GM19240 (cell line): ENCODE measurements at regions not wholly inside any gene's neighbourhood (a gene's known extent, or its start where the extent isn't known, plus 50 kb on each side); places are given as distances from the start of the nearest gene placed in this dataset.

Source experiments
- DNase-seq: peaks from one replicate; pipeline ENCODE4 v3.0.0; 2011; ENCODE audit warnings: low spot score; ENCODE audit not compliant: insufficient read length

- DNase-seq = no peak
Observed at GRCh38 chr11:123378096-123378495, 52.0 kb upstream of the GRAMD1B start.

- no peak for DNase-seq
Observed at GRCh38 chr11:123377355-123377754, 52.7 kb upstream of the GRAMD1B start.

- no peak for DNase-seq
Observed at GRCh38 chr11:123375832-123376231, 54.2 kb upstream of the GRAMD1B start.

DNA sequence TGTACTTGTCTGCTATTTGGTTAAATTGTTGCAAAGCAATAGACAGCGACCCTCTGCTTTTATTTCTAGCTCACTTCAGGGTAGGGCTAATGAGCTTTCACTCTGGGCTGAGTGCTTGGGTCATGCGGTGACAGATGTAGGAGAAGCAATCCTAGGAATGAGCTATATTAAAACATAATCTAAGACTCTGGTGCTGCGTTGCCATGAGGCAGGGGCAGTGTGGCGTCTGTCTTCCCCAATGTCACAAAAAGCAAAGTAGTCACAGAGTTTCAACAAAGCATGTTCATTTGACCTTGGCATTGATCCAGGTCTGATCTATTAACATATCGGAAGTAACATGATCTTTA lies 55.5 kb upstream of the GRAMD1B start:
- no peak for DNase-seq

- no peak for DNase-seq
Observed at GRCh38 chr11:123373754-123374621, 56.1 kb upstream of the GRAMD1B start.

GRCh38 chr11:123371506-123372297 lies 58.4 kb upstream of the GRAMD1B start:
- no peak for DNase-seq

GRCh38 chr11:123366924-123367323 lies 63.1 kb upstream of the GRAMD1B start:
- no peak for DNase-seq

- DNase-seq = no peak
Observed at GRCh38 chr11:123365955-123366354, 64.1 kb upstream of the GRAMD1B start.

- DNase-seq = no peak
Observed at GRCh38 chr11:123364080-123364479, 66.0 kb upstream of the GRAMD1B start.

DNA sequence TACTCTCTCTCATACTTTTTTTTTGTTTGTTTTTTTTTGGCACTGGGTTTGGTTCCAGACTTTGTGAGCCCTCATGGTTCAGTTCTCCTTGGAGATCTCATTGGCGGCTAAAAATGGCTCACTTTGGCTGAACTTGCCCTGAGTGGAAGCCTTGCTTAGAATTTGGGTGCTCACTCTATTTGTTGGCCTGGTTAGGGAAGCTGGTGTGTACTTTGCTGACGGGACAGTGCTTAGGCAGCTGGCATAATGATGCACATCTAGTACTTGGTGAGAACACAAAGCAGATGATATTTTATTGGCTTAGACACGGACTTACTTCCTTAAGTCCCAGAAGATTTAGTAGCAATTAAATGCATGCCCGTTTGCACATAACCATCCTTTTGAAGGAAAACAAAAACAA lies 66.5 kb upstream of the GRAMD1B start:
- no peak for DNase-seq

DNA sequence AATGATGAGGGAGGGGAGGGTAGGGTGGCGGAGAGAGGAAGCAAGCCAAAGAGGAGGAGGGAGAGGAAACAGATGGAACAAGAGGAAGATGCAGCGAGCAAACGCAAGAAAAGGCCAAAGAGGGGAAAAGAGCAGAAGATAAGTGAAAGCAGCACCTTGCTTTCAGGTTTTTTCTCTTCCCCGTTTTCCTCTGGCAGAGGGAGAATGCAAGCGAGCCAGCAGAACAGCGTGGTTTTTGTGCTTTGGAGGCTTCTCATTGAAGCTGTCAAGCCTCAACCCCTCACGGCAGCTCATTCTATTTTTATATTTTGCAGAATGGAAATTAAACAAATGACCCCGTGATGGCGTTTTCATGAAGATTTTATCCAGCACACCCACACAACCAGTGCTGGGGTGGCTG lies 67.1 kb upstream of the GRAMD1B start:
- no peak for DNase-seq

DNA sequence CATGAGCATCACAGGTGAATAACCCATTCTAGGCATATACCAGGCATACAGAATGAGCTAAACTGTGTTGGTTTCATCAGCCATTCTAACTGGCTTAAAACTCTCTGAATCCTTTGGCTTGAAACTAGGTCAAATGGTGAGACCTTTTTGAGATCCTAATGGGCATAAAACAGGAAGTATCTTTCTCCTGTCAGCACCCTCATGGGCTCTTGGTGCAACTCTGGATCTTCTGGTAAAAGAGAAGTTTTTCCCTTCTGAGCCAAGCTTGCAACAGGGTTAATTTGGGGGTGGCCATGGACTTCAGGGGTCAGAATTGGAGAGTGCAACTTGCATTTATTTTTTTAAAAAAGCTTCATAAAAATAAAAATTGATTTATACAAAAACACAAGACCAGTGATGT lies 67.9 kb upstream of the GRAMD1B start:
- DNase-seq = no peak

DNA sequence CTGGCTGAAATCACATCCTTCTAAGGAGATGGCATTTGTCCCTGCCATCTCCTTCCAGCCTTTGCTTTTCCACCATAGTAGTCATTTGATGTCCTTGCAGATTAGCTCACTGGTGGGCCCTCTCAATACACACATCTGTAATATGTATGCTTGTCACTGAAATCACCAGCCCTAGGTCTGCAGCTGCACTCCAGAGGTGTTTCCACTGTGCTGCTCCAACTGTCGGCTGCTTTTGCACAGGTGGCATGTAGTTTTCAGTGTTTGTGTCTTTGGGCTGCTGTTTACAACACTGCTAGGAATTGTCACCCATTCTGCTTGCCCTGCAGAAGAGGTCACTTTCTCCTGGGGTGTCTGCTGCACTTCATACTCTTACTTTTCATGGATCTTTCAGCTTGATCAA lies 69.0 kb upstream of the GRAMD1B start:
- DNase-seq = no peak

DNA sequence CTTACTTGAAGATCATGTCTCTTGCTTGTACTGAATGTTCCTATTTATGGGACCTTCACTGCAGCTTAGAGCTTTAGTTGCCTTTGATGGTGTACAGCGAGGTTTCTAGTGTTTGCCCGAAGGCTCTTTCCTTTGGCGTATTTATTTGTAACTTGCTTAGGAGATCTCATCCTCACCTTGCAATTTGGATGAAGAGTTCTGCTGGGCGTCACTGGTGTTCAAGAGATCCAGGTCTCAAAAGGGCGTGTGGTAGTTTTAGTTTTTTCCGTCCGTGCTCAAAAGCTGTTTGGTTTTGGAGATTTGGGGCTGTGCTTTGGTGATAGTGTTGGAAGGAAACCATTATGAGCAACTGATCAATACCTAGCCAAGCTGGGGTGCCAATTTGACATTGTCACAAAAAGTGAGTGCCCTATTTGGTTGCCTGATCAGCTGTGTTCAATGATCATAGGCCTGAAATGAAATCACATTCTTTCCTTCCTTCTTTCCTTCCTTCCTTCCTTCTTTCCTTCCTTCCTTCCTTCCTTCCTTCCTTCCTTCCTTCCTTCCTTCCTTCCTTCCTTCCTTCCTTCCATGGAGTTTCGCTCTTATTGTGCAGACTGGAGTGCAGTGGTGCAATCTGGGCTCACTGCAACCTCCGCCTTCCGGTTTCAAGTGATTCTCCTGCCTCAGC lies 69.7 kb upstream of the GRAMD1B start:
- no peak for DNase-seq

DNA sequence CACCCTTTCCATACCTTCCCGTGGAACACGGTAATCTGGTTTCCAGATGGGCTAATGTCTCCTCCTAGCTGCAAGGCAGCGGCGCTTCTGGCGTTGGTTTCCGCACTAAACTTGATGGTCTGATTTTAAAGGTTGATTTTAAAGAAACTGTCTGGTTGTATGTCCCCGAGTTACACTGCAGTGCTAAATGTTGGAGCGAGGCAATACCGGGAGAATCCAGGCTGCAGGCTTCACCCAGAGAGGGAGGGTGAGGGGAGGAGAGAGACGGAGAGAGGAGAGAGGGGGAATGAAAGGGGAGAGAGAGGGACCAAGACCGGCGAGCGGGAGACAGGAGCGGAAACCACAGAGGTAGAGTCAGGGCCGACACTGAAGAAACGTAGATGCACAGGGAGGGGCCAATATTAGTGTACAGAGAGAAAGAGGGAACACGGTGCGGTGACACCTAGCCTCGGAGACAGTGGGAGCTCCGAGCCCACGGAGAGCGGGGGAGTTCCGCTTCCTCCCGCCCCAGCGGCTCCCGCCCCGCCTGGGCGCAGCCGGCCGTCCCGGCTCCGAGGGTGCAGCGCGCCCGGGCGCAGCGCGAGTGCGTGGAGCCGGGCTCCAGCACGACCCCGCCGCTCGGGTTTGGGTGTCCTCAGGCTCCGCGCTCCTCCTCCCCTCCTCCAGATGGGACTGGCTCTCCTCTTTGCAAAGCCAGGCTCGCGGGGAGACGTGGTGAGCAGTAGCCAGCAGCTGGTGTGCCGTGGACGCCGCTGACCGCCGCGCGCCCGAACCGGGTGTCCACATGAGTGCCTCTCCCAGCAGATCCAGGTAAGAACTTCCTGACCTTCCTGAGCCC lies 71.9 kb upstream of the GRAMD1B start:
- DNase-seq = no peak

GRCh38 chr11:123357353-123357989 lies 72.6 kb upstream of the GRAMD1B start:
- no peak for DNase-seq

DNA sequence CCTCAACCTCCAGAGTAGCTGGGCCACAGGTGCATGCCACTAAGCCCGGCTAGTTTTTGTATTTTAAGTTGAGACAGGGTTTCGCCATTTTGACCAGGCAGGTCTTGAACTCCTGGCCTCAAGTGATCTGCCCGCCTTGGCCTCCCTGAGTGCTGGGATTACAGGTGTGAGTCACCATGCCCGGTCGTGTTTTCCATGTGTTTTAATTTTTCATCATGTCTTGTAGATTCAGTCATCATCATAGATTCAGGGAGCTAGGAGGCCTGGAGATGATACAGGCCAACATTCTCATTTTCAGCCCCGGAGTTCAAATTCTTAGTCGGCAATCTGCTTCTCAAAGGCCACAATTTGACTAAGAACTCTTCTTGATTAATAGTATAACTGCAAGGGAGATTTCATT lies 73.5 kb upstream of the GRAMD1B start:
- DNase-seq = no peak

DNA sequence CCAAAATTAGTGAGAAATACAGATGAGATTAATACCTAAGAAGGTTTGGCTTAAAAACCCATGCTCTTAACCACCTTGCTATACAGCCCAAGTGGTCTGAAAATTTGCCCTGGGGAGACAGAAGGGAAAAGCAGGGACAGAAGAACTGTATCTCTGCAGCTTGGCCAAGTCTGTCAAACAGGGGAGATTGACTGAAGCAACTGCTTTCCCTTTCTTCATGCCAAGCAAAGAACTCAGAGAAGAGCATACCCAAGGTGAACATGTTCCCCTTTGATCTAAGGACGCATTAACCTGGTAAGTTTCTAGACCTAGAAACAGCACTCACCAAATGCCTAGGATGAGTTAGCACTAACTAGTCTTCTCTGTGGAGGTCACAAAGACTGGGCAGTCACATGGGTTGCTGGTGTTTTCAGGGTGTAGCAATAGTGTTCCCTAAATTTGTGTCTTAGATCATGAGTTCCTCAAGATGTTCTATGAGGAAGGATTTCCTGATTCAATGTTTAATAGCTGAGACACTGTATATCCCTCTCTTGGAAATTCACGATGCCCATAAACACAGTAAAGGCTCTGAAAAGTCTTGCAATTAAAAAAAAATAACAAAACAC lies 75.6 kb upstream of the GRAMD1B start:
- no peak for DNase-seq

GRCh38 chr11:123351375-123351774 lies 78.7 kb upstream of the GRAMD1B start:
- DNase-seq = no peak

GRCh38 chr11:123349382-123349781 lies 80.7 kb upstream of the GRAMD1B start:
- no peak for DNase-seq
